Stimulated activated CD4-positive, alpha-beta T cell treated with anti-CD3 and anti-CD28 coated beads, Interleukin-12 subunit alpha, Interleukin-12 subunit beta, amount 100 ng/mL, for 48 hours (primary cell): ENCODE measurements at regions not wholly inside any gene's neighbourhood (a gene's known extent, or its start where the extent isn't known, plus 50 kb on each side); places are given as distances from the start of the nearest gene placed in this dataset.

Experiments used
- DNase-seq, 3 donors: peaks; one replicate each; pipeline ENCODE4 v3.0.0-alpha.2; 2020; ENCODE audit warnings: low read depth in 2 of 3, low spot score in 1 of 3

GRCh38 chr16:55152875-55153390 is 171.1 kb upstream of the IRX6 start:
- DNase-seq, result no peak

- DNase-seq, result no peak
Measured at GRCh38 chr16:55154262-55154661, 169.7 kb upstream of the IRX6 start.

- DNase-seq, result no peak
Measured at GRCh38 chr16:55154956-55155355, 169.0 kb upstream of the IRX6 start.

- no peak for DNase-seq
Measured at GRCh38 chr16:55155815-55156214, 168.2 kb upstream of the IRX6 start.

GRCh38 chr16:55169780-55170179 is 154.2 kb upstream of the IRX6 start:
- no peak for DNase-seq

- DNase-seq, result no peak
Measured at GRCh38 chr16:55171241-55171640, 152.8 kb upstream of the IRX6 start.

GRCh38 chr16:55175389-55175788 is 148.6 kb upstream of the IRX6 start:
- no peak for DNase-seq

- no peak for DNase-seq
Measured at GRCh38 chr16:55176901-55177300, 147.1 kb upstream of the IRX6 start.

- DNase-seq, result no peak
Measured at GRCh38 chr16:55179411-55179810, 144.6 kb upstream of the IRX6 start.

GRCh38 chr16:55179852-55180585 is 144.0 kb upstream of the IRX6 start:
- no peak for DNase-seq

- no peak for DNase-seq
Measured at GRCh38 chr16:55184052-55184451, 140.0 kb upstream of the IRX6 start.

GRCh38 chr16:55184619-55185018 is 139.4 kb upstream of the IRX6 start:
- DNase-seq, result no peak

GRCh38 chr16:55189224-55189623 is 134.8 kb upstream of the IRX6 start:
- DNase-seq, result no peak

GRCh38 chr16:55189682-55190636 is 134.0 kb upstream of the IRX6 start:
- no peak for DNase-seq

- DNase-seq, result no peak
Measured at GRCh38 chr16:55192734-55193133, 131.3 kb upstream of the IRX6 start.

- no peak for DNase-seq
Measured at GRCh38 chr16:55203570-55203969, 120.4 kb upstream of the IRX6 start.

- DNase-seq, result no peak
Measured at GRCh38 chr16:55204069-55204468, 119.9 kb upstream of the IRX6 start.

- DNase-seq, result no peak
Measured at GRCh38 chr16:55204923-55205322, 119.1 kb upstream of the IRX6 start.

GRCh38 chr16:55207693-55208428 is 116.1 kb upstream of the IRX6 start:
- DNase-seq, result no peak

- no peak for DNase-seq
Measured at GRCh38 chr16:55209626-55210025, 114.4 kb upstream of the IRX6 start.

GRCh38 chr16:55212791-55213190 is 111.2 kb upstream of the IRX6 start:
- DNase-seq, result no peak
